ENCODE measurements at regions not wholly inside any gene's neighbourhood (a gene's known extent, or its start where the extent isn't known, plus 50 kb on each side); places are given as distances from the start of the nearest gene placed in this dataset.

DNA sequence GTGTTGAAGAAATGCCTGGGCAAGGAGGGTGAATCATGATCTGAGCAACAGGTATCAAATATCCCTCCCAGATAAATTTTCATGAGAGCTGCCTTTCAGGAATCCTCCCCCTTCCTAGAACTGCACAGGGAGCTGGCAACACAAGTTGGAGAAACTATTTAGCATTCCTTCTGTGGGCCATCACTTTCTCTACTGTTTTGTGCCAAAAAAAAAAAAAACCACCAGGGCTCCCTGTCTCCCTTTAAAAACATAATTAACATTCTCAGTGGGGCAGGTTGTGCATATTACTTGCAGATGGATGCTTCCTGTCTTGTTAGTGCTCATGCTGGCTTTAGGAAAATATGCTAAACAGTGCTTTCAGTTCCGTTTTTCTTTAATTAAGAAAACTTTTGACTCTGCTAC lies 234.9 kb upstream of the LMCD1 start:
- no peak overlapping the region for H3K4me3 ChIP-seq (ENCODE audit: low read depth, low read length, poor library complexity, severe bottlenecking)
- H3K27me3 ChIP-seq (replicated peaks; ENCODE audit: insufficient read depth, low read depth, low read length, poor library complexity), result no peaks in the 10 kb centered on the region
- H3K36me3 ChIP-seq (ENCODE audit: insufficient read depth, low read length, poor library complexity, severe bottlenecking), result no peaks in the 10 kb centered on the region
- intact Hi-C loops (cut with micrococcal nuclease; ENCODE audit: unreplicated experiment), result no loop called here
- peak; percentile 85 for DNase-seq (ENCODE audit: low spot score)
- H3K9me3 ChIP-seq (ENCODE audit: low read depth, low read length, poor library complexity, severe bottlenecking), result peaks cover 5% of the 10 kb centered on the region
- ChIA-PET CTCF (interaction anchor here (0.7 kb wide), 4 partner anchors 27 to 880 kb away, joined by 3 to 9 read pairs (median 4); no protein-coding TSS in a partner anchor), POLR2A (ENCODE audit: low non-redundant PET) (no interaction called here)
- peak overlapping the region; percentile 71 for H3K27ac ChIP-seq (ENCODE audit: low read depth, low read length, poor library complexity, severe bottlenecking)
- peaks cover 22% of the 10 kb centered on the region for H3K4me1 ChIP-seq (ENCODE audit: insufficient read depth, low read length, poor library complexity, severe bottlenecking)
- no TSS peak for BruUV-seq (replicated peaks)
- TF ChIP-seq EZH2 (IDR thresholded peaks at IDR 0.05; ENCODE audit: borderline replicate concordance, low read depth, low read length, poor library complexity, severe bottlenecking), result no peak
- TF ChIP-seq, protein P1, sequence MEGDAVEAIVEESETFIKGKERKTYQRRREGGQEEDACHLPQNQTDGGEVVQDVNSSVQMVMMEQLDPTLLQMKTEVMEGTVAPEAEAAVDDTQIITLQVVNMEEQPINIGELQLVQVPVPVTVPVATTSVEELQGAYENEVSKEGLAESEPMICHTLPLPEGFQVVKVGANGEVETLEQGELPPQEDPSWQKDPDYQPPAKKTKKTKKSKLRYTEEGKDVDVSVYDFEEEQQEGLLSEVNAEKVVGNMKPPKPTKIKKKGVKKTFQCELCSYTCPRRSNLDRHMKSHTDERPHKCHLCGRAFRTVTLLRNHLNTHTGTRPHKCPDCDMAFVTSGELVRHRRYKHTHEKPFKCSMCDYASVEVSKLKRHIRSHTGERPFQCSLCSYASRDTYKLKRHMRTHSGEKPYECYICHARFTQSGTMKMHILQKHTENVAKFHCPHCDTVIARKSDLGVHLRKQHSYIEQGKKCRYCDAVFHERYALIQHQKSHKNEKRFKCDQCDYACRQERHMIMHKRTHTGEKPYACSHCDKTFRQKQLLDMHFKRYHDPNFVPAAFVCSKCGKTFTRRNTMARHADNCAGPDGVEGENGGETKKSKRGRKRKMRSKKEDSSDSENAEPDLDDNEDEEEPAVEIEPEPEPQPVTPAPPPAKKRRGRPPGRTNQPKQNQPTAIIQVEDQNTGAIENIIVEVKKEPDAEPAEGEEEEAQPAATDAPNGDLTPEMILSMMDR (conservative IDR thresholded peaks at IDR 0.05; ENCODE audit: low read depth, low read length), result no peak

DNA sequence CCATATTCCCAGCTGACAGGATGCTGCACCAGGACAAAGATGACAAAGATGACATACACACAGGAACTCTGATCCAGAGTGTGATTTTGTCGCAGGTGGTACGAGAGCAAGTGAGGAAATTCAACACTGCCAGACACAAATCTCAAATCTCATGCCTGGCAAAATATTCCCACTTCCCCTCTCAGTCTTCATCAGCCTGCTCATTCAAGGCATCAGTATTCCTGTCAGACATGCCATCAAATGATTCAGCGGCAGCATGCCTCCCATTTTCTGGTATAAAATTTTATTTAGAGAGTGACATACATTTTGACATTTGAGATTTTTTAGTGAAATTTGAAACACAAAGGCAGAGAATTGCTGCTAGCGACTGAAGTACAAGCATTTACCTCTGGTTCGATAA lies 228.1 kb upstream of the LMCD1 start:
- Histone ChIP-seq H3K36me3 (ENCODE audit: insufficient read depth, low read length, poor library complexity, severe bottlenecking) (no peaks in the 10 kb centered on the region), H3K27me3 (replicated peaks; ENCODE audit: insufficient read depth, low read depth, low read length, poor library complexity) (no peaks in the 10 kb centered on the region), H3K9me3 (ENCODE audit: low read depth, low read length, poor library complexity, severe bottlenecking) (no peaks in the 10 kb centered on the region), H3K4me1 (ENCODE audit: insufficient read depth, low read length, poor library complexity, severe bottlenecking) (peaks cover 11% of the 10 kb centered on the region), H3K4me3 (ENCODE audit: low read depth, low read length, poor library complexity, severe bottlenecking) (no peak overlapping the region), H3K27ac (ENCODE audit: low read depth, low read length, poor library complexity, severe bottlenecking) (no peak overlapping the region)
- ChIA-PET POLR2A (ENCODE audit: low non-redundant PET) (no interaction called here), CTCF (no interaction called here)
- intact Hi-C loops (cut with micrococcal nuclease; ENCODE audit: unreplicated experiment), result no loop called here
- TF ChIP-seq, protein P1 (conservative IDR thresholded peaks at IDR 0.05; ENCODE audit: low read depth, low read length), result no peak
- TF ChIP-seq EZH2 (IDR thresholded peaks at IDR 0.05; ENCODE audit: borderline replicate concordance, low read depth, low read length, poor library complexity, severe bottlenecking), result no peak
- DNase-seq (ENCODE audit: low spot score), result no peak
- no TSS peak for BruUV-seq (replicated peaks)

DNA sequence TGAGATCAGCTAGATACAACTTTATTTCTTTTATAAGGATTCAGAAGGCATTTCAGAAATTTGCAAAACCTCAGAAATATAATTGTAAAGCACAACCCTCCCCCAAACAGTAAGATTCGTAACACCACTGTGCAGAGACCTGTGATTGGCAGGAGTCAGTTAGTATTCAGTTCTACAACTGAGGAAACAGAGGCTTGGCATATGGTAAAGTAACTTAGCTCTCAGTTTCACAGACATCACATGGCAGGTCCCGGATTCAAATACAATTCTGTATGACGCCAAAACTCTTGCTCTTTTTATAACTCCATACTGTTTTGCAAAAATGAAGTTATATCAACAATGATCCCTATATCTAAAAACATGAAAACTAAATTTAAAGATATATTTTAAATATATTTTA lies 225.6 kb upstream of the LMCD1 start:
- TF ChIP-seq, protein P1 (conservative IDR thresholded peaks at IDR 0.05; ENCODE audit: low read depth, low read length), result no peak
- no peak for TF ChIP-seq EZH2 (IDR thresholded peaks at IDR 0.05; ENCODE audit: borderline replicate concordance, low read depth, low read length, poor library complexity, severe bottlenecking)
- ChIA-PET POLR2A (ENCODE audit: low non-redundant PET) (interaction anchor here (0.5 kb wide), 1 partner anchor 22 kb away, joined by 3 read pairs; no protein-coding TSS in a partner anchor), CTCF (no interaction called here)
- intact Hi-C loops (cut with micrococcal nuclease; ENCODE audit: unreplicated experiment), result no loop called here
- BruUV-seq (replicated peaks), result no TSS peak
- Histone ChIP-seq H3K4me1 (ENCODE audit: insufficient read depth, low read length, poor library complexity, severe bottlenecking) (peaks cover 31% of the 10 kb centered on the region), H3K27me3 (replicated peaks; ENCODE audit: insufficient read depth, low read depth, low read length, poor library complexity) (no peaks in the 10 kb centered on the region), H3K27ac (ENCODE audit: low read depth, low read length, poor library complexity, severe bottlenecking) (no peak overlapping the region), H3K9me3 (ENCODE audit: low read depth, low read length, poor library complexity, severe bottlenecking) (no peaks in the 10 kb centered on the region), H3K4me3 (ENCODE audit: low read depth, low read length, poor library complexity, severe bottlenecking) (no peak overlapping the region), H3K36me3 (ENCODE audit: insufficient read depth, low read length, poor library complexity, severe bottlenecking) (no peaks in the 10 kb centered on the region)
- DNase-seq (ENCODE audit: low spot score), result no peak

Data from A673 (cell line).